ENCODE measurements at regions not wholly inside any gene's neighbourhood (a gene's known extent, or its start where the extent isn't known, plus 50 kb on each side); places are given as distances from the start of the nearest gene placed in this dataset.
A peak's percentile ranks its signal among the peaks of the same experiment; 100 is the strongest.

GRCh38 chr1:115910231-115910630 lies 66.1 kb upstream of the SLC22A15 start:
- no peak overlapping the region for H3K27ac ChIP-seq
- H3K4me3 ChIP-seq = no peak overlapping the region
- DNase-seq (no peak), ATAC-seq (no peak)
- H3K36me3 ChIP-seq = no peaks in the 10 kb centered on the region
- no peaks in the 10 kb centered on the region for H3K4me1 ChIP-seq
- H3K9me3 ChIP-seq = no peaks in the 10 kb centered on the region
- intact Hi-C loops (cut with DNase I) = no loop called here
- H3K27me3 ChIP-seq = no peaks in the 10 kb centered on the region
- no peak for TF ChIP-seq CTCF (IDR thresholded peaks at IDR 0.05)

- TF ChIP-seq CTCF (IDR thresholded peaks at IDR 0.05) = no peak
- H3K9me3 ChIP-seq = no peaks in the 10 kb centered on the region
- H3K36me3 ChIP-seq = no peaks in the 10 kb centered on the region
- no peak overlapping the region for H3K4me3 ChIP-seq
- no peak overlapping the region for H3K27ac ChIP-seq
- peak; percentile 13 for ATAC-seq
- no peaks in the 10 kb centered on the region for H3K4me1 ChIP-seq
- intact Hi-C loops (cut with DNase I) = no loop called here
- no peak for DNase-seq
- H3K27me3 ChIP-seq = no peaks in the 10 kb centered on the region
Observed at GRCh38 chr1:115911294-115911693, 65.0 kb upstream of the SLC22A15 start.

GRCh38 chr1:115912116-115912515 lies 64.2 kb upstream of the SLC22A15 start:
- intact Hi-C loops (cut with DNase I) = no loop called here
- no peaks in the 10 kb centered on the region for H3K9me3 ChIP-seq
- ATAC-seq = no peak
- no peaks in the 10 kb centered on the region for H3K4me1 ChIP-seq
- no peak for DNase-seq
- no peak for TF ChIP-seq CTCF (IDR thresholded peaks at IDR 0.05)
- no peaks in the 10 kb centered on the region for H3K27me3 ChIP-seq
- no peaks in the 10 kb centered on the region for H3K36me3 ChIP-seq
- no peak overlapping the region for H3K27ac ChIP-seq
- no peak overlapping the region for H3K4me3 ChIP-seq

- intact Hi-C loops (cut with DNase I) = no loop called here
- no peaks in the 10 kb centered on the region for H3K36me3 ChIP-seq
- no peaks in the 10 kb centered on the region for H3K4me1 ChIP-seq
- no peak overlapping the region for H3K4me3 ChIP-seq
- H3K27me3 ChIP-seq = no peaks in the 10 kb centered on the region
- ATAC-seq = no peak
- H3K9me3 ChIP-seq = no peaks in the 10 kb centered on the region
- no peak for TF ChIP-seq CTCF (IDR thresholded peaks at IDR 0.05)
- no peak for DNase-seq
- no peak overlapping the region for H3K27ac ChIP-seq
Observed at GRCh38 chr1:115922801-115923200, 53.5 kb upstream of the SLC22A15 start.

GRCh38 chr1:115924770-115925169 lies 51.5 kb upstream of the SLC22A15 start:
- Histone ChIP-seq H3K27me3 (no peaks in the 10 kb centered on the region), H3K9me3 (no peaks in the 10 kb centered on the region), H3K27ac (no peak overlapping the region), H3K36me3 (no peaks in the 10 kb centered on the region), H3K4me1 (no peaks in the 10 kb centered on the region), H3K4me3 (no peak overlapping the region)
- ATAC-seq (no peak), DNase-seq (no peak)
- intact Hi-C loops (cut with DNase I) = no loop called here
- TF ChIP-seq CTCF (IDR thresholded peaks at IDR 0.05) = no peak

GRCh38 chr1:115925467-115925866 lies 50.8 kb upstream of the SLC22A15 start:
- no peak for TF ChIP-seq CTCF (IDR thresholded peaks at IDR 0.05)
- Histone ChIP-seq H3K36me3 (no peaks in the 10 kb centered on the region), H3K4me1 (no peaks in the 10 kb centered on the region), H3K9me3 (no peaks in the 10 kb centered on the region), H3K27me3 (no peaks in the 10 kb centered on the region), H3K4me3 (no peak overlapping the region), H3K27ac (no peak overlapping the region)
- ATAC-seq (no peak), DNase-seq (no peak)
- intact Hi-C loops (cut with DNase I) = no loop called here

All from upper lobe of right lung (tissue), 1 donor.